Astrocyte (in vitro differentiated cells and primary cell): ENCODE measurements at regions not wholly inside any gene's neighbourhood (a gene's known extent, or its start where the extent isn't known, plus 50 kb on each side); places are given as distances from the start of the nearest gene placed in this dataset.

Experiments
- EZH2 ChIP-seq: IDR thresholded peaks from 2 replicates; pipeline ENCODE4 v1.6.1; 2012; ENCODE audit warnings: mild to moderate bottlenecking, low read length, inconsistent platforms; ENCODE audit not compliant: insufficient read depth
- TF ChIP-seq, protein P1 (sequence below): IDR thresholded peaks from 2 replicates; pipeline ENCODE4 v1.5.1; 2011; ENCODE audit warnings: low read depth, mild to moderate bottlenecking, inconsistent platforms, low read length, moderate library complexity; ENCODE audit not compliant: insufficient read depth

DNA sequence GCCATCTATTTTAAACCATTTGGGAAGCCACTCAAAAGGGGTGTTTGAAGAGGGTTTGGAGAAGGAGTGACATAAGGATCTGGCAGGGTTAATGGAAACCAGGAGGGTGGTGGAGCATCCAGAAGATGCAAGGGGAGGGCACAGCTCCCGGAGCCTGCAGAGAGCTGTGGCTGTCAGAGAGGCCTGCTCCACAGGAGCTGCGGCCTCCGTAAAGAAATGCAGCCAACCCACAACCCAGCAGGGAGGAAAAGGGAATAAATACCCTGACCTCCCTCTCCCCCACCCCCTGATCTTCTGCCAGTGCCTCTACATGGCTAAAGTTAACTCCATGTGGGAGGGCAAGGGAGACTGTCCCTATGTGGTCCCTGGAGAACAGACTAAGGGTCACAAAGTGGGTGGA lies 567.1 kb upstream of the POU3F3 start:
- TF ChIP-seq, protein P1, sequence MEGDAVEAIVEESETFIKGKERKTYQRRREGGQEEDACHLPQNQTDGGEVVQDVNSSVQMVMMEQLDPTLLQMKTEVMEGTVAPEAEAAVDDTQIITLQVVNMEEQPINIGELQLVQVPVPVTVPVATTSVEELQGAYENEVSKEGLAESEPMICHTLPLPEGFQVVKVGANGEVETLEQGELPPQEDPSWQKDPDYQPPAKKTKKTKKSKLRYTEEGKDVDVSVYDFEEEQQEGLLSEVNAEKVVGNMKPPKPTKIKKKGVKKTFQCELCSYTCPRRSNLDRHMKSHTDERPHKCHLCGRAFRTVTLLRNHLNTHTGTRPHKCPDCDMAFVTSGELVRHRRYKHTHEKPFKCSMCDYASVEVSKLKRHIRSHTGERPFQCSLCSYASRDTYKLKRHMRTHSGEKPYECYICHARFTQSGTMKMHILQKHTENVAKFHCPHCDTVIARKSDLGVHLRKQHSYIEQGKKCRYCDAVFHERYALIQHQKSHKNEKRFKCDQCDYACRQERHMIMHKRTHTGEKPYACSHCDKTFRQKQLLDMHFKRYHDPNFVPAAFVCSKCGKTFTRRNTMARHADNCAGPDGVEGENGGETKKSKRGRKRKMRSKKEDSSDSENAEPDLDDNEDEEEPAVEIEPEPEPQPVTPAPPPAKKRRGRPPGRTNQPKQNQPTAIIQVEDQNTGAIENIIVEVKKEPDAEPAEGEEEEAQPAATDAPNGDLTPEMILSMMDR = no peak
- no peak for TF ChIP-seq EZH2
